Liver (tissue), 8 donors: ENCODE measurements at regions not wholly inside any gene's neighbourhood (a gene's known extent, or its start where the extent isn't known, plus 50 kb on each side); places are given as distances from the start of the nearest gene placed in this dataset.

ENCODE experiments used
- DNase-seq: peaks from one replicate; pipeline ENCODE4 v3.0.0-alpha.2; 2017; ENCODE audit warnings: low spot score
- H3K27ac ChIP-seq, 2 donors: one replicate each; pipeline ENCODE4 v1.7.0; 2013; ENCODE audit warnings: inconsistent platforms in 2 of 2, low read length in 2 of 2, control low read depth in 1 of 2, low read depth in 1 of 2, mild to moderate bottlenecking in 1 of 2
- H3K27me3 ChIP-seq, 4 donors: one replicate each; pipeline versions ENCODE4 v1.6.1 to v1.7.0; 2013; ENCODE audit warnings: low read length in 3 of 4, inconsistent platforms in 1 of 4, mild to moderate bottlenecking in 1 of 4, moderate library complexity in 1 of 4; ENCODE audit not compliant: control insufficient read depth in 4 of 4, insufficient read depth in 4 of 4
- H3K36me3 ChIP-seq, 4 donors: one replicate each; pipeline versions ENCODE4 v1.6.1 to v1.7.0; 2013; ENCODE audit warnings: low read length in 3 of 4, mild to moderate bottlenecking in 3 of 4, low read depth in 1 of 4, moderate library complexity in 1 of 4; ENCODE audit not compliant: control insufficient read depth in 4 of 4, insufficient read depth in 3 of 4
- H3K4me1 ChIP-seq, 4 donors: one replicate each; pipeline versions ENCODE4 v1.6.1 to v1.7.0; 2013; ENCODE audit warnings: low read length in 3 of 4, mild to moderate bottlenecking in 3 of 4, moderate library complexity in 1 of 4; ENCODE audit not compliant: control insufficient read depth in 4 of 4, insufficient read depth in 4 of 4
- H3K4me3 ChIP-seq, 3 donors: one replicate each; pipeline versions ENCODE4 v1.6.1 to v1.7.0; 2013; ENCODE audit warnings: low read length in 3 of 3, control low read depth in 1 of 3, low read depth in 1 of 3, mild to moderate bottlenecking in 1 of 3
- H3K9ac ChIP-seq, 2 donors: one replicate each; pipeline ENCODE4 v1.7.0; 2013; ENCODE audit warnings: low read length in 2 of 2, mild to moderate bottlenecking in 2 of 2, moderate library complexity in 2 of 2, control low read depth in 1 of 2, low read depth in 1 of 2
- H3K9me3 ChIP-seq, 4 donors: one replicate each; pipeline versions ENCODE4 v1.6.1 to v1.7.0; 2013; ENCODE audit warnings: low read length in 3 of 4; ENCODE audit not compliant: control insufficient read depth in 4 of 4
- FOXA2 ChIP-seq: IDR thresholded peaks from 2 replicates; pipeline ENCODE4 v1.6.1; 2016; ENCODE audit warnings: antibody characterized with exemption
- RAD21 ChIP-seq, 2 donors: IDR thresholded peaks; 2 replicates each; pipeline ENCODE4 v1.6.1; 2016; ENCODE audit warnings: antibody characterized with exemption in 2 of 2, mild to moderate bottlenecking in 2 of 2
- RXRA ChIP-seq, 2 donors: IDR thresholded peaks; 2 replicates each; pipeline ENCODE4 v1.6.1; 2017 to 2018; ENCODE audit warnings: antibody characterized with exemption in 2 of 2, mild to moderate bottlenecking in 1 of 2
- SP1 ChIP-seq: IDR thresholded peaks from 2 replicates; pipeline ENCODE4 v1.6.1; 2018; ENCODE audit warnings: antibody characterized with exemption, mild to moderate bottlenecking
- TAF1 ChIP-seq: conservative IDR thresholded peaks from 2 replicates; pipeline ENCODE4 v1.6.1; 2016; ENCODE audit warnings: antibody characterized with exemption, mild to moderate bottlenecking
- WGBS: extraction: QIAGEN DNeasy Blood & Tissue Kit; methylation state at CpG from one replicate; pipeline ENCODE4 v1.1.7; 2013; 5-methylcytosine and 5-hydroxymethylcytosine counted together
- TF ChIP-seq, protein P1 (sequence below): IDR thresholded peaks from 2 replicates; pipeline ENCODE4 v1.6.1; 2016; ENCODE audit warnings: antibody characterized with exemption, mild to moderate bottlenecking
- TF ChIP-seq, protein P2 (sequence below): IDR thresholded peaks from 2 replicates; pipeline ENCODE4 v1.6.1; 2016; ENCODE audit warnings: antibody characterized with exemption
- TF ChIP-seq, protein P3 (sequence below): IDR thresholded peaks from 2 replicates; pipeline ENCODE4 v1.6.1; 2016; ENCODE audit warnings: antibody characterized with exemption
- TF ChIP-seq, protein P4 (sequence below): fragments of 150-350 bp; IDR thresholded peaks from 2 replicates; pipeline ENCODE4 v1.5.1; 2017; ENCODE audit warnings: improper control_type of control experiment, low read depth, low read length; ENCODE audit not compliant: missing input control
- donor health status: healthy.
- donor health status: healthy.
- donor health status: healthy.
- donor health status: healthy.
- donor health status: healthy.

DNA sequence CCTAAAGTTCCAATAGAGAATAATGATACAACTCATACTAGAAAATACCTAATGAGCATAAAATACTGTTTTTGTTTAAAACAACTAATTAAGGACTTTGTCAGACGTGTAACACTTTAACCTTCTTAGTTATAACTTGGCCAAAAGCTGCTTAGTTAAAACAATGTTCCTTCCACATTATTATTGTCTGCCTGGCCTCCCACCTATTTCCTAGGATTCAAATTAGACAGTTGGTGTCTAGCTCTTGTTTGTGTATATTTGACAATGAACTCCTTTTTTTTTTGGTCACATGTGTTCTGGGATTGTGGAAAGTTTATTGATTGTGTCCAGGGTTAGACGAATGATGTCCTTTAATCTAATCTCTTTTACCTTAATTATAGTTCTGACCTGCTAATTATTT lies 67.6 kb upstream of the PSMA6 start (continued):
- TF ChIP-seq, protein P1, sequence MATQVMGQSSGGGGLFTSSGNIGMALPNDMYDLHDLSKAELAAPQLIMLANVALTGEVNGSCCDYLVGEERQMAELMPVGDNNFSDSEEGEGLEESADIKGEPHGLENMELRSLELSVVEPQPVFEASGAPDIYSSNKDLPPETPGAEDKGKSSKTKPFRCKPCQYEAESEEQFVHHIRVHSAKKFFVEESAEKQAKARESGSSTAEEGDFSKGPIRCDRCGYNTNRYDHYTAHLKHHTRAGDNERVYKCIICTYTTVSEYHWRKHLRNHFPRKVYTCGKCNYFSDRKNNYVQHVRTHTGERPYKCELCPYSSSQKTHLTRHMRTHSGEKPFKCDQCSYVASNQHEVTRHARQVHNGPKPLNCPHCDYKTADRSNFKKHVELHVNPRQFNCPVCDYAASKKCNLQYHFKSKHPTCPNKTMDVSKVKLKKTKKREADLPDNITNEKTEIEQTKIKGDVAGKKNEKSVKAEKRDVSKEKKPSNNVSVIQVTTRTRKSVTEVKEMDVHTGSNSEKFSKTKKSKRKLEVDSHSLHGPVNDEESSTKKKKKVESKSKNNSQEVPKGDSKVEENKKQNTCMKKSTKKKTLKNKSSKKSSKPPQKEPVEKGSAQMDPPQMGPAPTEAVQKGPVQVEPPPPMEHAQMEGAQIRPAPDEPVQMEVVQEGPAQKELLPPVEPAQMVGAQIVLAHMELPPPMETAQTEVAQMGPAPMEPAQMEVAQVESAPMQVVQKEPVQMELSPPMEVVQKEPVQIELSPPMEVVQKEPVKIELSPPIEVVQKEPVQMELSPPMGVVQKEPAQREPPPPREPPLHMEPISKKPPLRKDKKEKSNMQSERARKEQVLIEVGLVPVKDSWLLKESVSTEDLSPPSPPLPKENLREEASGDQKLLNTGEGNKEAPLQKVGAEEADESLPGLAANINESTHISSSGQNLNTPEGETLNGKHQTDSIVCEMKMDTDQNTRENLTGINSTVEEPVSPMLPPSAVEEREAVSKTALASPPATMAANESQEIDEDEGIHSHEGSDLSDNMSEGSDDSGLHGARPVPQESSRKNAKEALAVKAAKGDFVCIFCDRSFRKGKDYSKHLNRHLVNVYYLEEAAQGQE, result no peak
- TF ChIP-seq FOXA2, result no peak
- TF ChIP-seq, protein P2, sequence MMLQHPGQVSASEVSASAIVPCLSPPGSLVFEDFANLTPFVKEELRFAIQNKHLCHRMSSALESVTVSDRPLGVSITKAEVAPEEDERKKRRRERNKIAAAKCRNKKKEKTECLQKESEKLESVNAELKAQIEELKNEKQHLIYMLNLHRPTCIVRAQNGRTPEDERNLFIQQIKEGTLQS, result no peak
- no peak for TF ChIP-seq TAF1

DNA sequence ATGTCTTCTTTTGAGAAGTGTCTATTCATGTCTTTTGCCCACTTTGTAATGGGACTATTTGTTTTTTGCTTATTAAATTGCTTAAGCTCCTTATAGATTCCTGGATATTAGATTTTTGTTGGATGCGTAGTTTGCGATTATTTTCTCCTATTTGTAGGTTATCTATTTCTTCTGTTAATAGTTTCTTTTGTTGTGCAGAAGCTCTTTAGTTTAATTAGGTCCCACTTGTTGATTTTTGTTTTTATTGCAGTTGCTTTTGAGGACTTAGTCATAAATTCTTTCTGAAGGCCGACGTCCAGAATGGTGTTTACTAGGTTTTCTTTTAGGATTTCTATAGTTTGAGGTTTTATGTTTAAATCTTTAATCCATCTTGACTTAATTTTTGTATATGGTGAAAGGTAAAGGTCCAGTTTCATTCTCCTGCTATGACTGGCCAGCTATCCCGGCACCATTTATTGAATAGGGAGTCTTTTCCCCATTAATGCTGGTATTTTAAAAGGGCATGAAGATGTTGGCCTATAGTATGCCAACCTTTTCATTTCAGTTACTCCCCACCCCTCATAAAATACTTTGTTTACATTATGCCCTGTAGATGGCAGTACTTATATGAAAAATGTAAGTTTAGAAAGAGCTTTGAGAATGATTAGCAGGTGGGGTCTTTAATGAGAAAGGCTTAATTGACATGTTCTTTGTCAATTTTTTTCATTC lies 62.9 kb upstream of the PSMA6 start:
- Histone ChIP-seq H3K4me1 (no peaks in the 10 kb centered on the region), H3K27me3 (no peaks in the 10 kb centered on the region), H3K36me3 (no peaks in the 10 kb centered on the region), H3K4me3 (no peak overlapping the region), H3K9me3 (no peaks in the 10 kb centered on the region), H3K9ac (no peak overlapping the region), H3K27ac (no peak overlapping the region)
- no peak for DNase-seq
- 89% methylated on average over 5 of the region's 5 CpGs for WGBS
- TF ChIP-seq RXRA (IDR thresholded peaks at IDR 0.05) (no peak), RAD21 (IDR thresholded peaks at IDR 0.05) (peak; percentile 55 to 60), SP1 (no peak), TAF1 (no peak), FOXA2 (no peak)
- TF ChIP-seq, protein P3, sequence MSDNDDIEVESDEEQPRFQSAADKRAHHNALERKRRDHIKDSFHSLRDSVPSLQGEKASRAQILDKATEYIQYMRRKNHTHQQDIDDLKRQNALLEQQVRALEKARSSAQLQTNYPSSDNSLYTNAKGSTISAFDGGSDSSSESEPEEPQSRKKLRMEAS, result no peak
- TF ChIP-seq, protein P4, sequence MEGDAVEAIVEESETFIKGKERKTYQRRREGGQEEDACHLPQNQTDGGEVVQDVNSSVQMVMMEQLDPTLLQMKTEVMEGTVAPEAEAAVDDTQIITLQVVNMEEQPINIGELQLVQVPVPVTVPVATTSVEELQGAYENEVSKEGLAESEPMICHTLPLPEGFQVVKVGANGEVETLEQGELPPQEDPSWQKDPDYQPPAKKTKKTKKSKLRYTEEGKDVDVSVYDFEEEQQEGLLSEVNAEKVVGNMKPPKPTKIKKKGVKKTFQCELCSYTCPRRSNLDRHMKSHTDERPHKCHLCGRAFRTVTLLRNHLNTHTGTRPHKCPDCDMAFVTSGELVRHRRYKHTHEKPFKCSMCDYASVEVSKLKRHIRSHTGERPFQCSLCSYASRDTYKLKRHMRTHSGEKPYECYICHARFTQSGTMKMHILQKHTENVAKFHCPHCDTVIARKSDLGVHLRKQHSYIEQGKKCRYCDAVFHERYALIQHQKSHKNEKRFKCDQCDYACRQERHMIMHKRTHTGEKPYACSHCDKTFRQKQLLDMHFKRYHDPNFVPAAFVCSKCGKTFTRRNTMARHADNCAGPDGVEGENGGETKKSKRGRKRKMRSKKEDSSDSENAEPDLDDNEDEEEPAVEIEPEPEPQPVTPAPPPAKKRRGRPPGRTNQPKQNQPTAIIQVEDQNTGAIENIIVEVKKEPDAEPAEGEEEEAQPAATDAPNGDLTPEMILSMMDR, result peak; percentile 14

DNA sequence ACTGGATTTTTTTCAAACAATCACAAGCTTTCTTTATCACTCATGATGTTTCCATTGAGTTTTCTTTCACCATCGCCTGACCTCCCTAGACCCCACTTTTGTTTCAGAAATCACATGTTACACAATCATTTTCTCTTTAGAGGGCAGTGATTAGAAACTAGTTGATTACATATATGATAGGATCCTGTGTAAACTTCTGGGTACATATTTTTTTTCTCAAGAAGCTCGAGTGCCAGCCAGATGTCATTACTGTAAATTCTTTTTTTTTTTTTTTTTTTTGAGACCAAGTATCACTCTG lies 62.4 kb upstream of the PSMA6 start:
- Histone ChIP-seq H3K27me3 (no peaks in the 10 kb centered on the region), H3K9me3 (no peaks in the 10 kb centered on the region), H3K4me1 (no peaks in the 10 kb centered on the region), H3K27ac (no peak overlapping the region), H3K36me3 (no peaks in the 10 kb centered on the region), H3K4me3 (no peak overlapping the region), H3K9ac (no peak overlapping the region)
- no peak for DNase-seq
- WGBS, result 79% methylated on average over 2 of the region's 2 CpGs
- TF ChIP-seq, protein P3, result no peak
